K562 (cell line): ENCODE measurements at regions not wholly inside any gene's neighbourhood (a gene's known extent, or its start where the extent isn't known, plus 50 kb on each side); places are given as distances from the start of the nearest gene placed in this dataset.

Source experiments
- ATAC-seq: fragments of 200-7000 bp; cut with Tn5 transposase; 3 replicates; pipeline ENCODE4 v1.9.1; 2020; ENCODE audit warnings: moderate library complexity
- BruUV-seq: library from RNA; stranded (reverse); fragments of 400-500 nt; replicated peaks from 2 replicates; lab custom pipeline; 2021; lab: Mats Ljungman, UMichigan
- CTCF ChIA-PET: fragments of 300-600 bp; formaldehyde crosslinking; extraction: SDS; loops from one replicate; lab custom pipeline; 2021; ENCODE audit warnings: low intra/inter-chr PET ratio; lab: Yijun Ruan, JAX
- POLR2A ChIA-PET: fragments of 300-600, 350-650 bp; sonication (Branson Sonifier 250); formaldehyde crosslinking; extraction: SDS; loops from one replicate; lab custom pipeline; 2021; ENCODE audit warnings: antibody characterized with exemption, inconsistent platforms; lab: Yijun Ruan, JAX
- DNase-seq, 4 experiments: peaks; one replicate each; pipeline versions ENCODE4 v3.0.0 to v3.0.0-alpha.2; 2011 to 2018; ENCODE audit warnings: low spot score in 3 of 4, mixed read lengths in 3 of 4; ENCODE audit errors: extremely low read depth in 1 of 4
- FAIRE-seq: peaks from 2 replicates; lab custom pipeline; 2011; peaks lifted over from hg19 to GRCh38; lab: Jason Lieb, UNC
- H2AFZ ChIP-seq: 2 replicates; pipeline ENCODE4 v1.6.0; 2011; ENCODE audit warnings: low read depth, low read length, control low read depth, inconsistent platforms
- H3K27ac ChIP-seq: fragments of 200-600 bp; 3 replicates; pipeline ENCODE4 v1.8.0; 2011; ENCODE audit warnings: low read depth, mild to moderate bottlenecking, control low read depth, inconsistent platforms, low read length, moderate library complexity, mixed read lengths; ENCODE audit errors: extremely low read depth
- H3K27me3 ChIP-seq, 2 experiments: fragments of 300-600 bp in 1 of 2; 2 replicates in 1 of 2; 3 replicates in 1 of 2; pipeline versions ENCODE4 v1.6.0 to v1.8.0; 2011; ENCODE audit warnings: inconsistent platforms in 2 of 2, low read length in 2 of 2, mild to moderate bottlenecking in 1 of 2, mixed read lengths in 1 of 2, moderate library complexity in 1 of 2; ENCODE audit not compliant: control insufficient read depth in 2 of 2, insufficient read depth in 2 of 2
- H3K36me3 ChIP-seq: fragments of 300-600 bp; 3 replicates; pipeline ENCODE4 v1.8.0; 2011; ENCODE audit warnings: mild to moderate bottlenecking, low read length, inconsistent platforms; ENCODE audit not compliant: control insufficient read depth, insufficient read depth
- H3K4me1 ChIP-seq, 2 experiments: fragments of 200-600 bp in 1 of 2; replicated peaks in 1 of 2; 2 replicates in 1 of 2; 3 replicates in 1 of 2; pipeline versions ENCODE4 v1.5.1 to v1.8.0; 2011; ENCODE audit warnings: inconsistent platforms in 2 of 2, low read length in 2 of 2, mild to moderate bottlenecking in 1 of 2, mixed read lengths in 1 of 2, moderate library complexity in 1 of 2; ENCODE audit not compliant: control insufficient read depth in 2 of 2, insufficient read depth in 2 of 2
- H3K4me2 ChIP-seq: 2 replicates; pipeline ENCODE4 v1.6.1; 2011; ENCODE audit warnings: low read length, control low read depth, inconsistent platforms, mixed read lengths; ENCODE audit not compliant: insufficient read depth
- H3K4me3 ChIP-seq: fragments of 200-600 bp; sonication (generic), shearing (Covaris generic); 2 replicates; pipeline ENCODE4 v1.5.1; 2016; ENCODE audit warnings: control low read depth, inconsistent platforms
- H3K79me2 ChIP-seq: fragments of 200-600 bp; 3 replicates; pipeline ENCODE4 v1.8.0; 2011; ENCODE audit warnings: low read length, inconsistent platforms; ENCODE audit not compliant: control insufficient read depth, insufficient read depth
- H3K9ac ChIP-seq, 2 experiments: 2 replicates each; pipeline versions ENCODE4 v1.6.0 to v1.6.1; 2011; ENCODE audit warnings: low read depth in 2 of 2, low read length in 2 of 2, control low read depth in 1 of 2, inconsistent platforms in 1 of 2, mild to moderate bottlenecking in 1 of 2, mixed read lengths in 1 of 2; ENCODE audit not compliant: insufficient read depth in 1 of 2
- H3K9me1 ChIP-seq: one replicate; pipeline ENCODE4 v1.6.0; 2011; ENCODE audit warnings: inconsistent platforms, mild to moderate bottlenecking, low read length, moderate library complexity; ENCODE audit not compliant: control insufficient read depth, insufficient read depth
- H3K9me3 ChIP-seq: replicated peaks from 2 replicates; pipeline ENCODE4 v1.5.1; 2011; ENCODE audit warnings: low read depth, low read length, inconsistent platforms; ENCODE audit not compliant: control insufficient read depth, insufficient read depth
- H4K20me1 ChIP-seq: replicated peaks from 2 replicates; pipeline ENCODE4 v1.6.1; 2011; ENCODE audit warnings: low read length, inconsistent platforms, mixed read lengths; ENCODE audit not compliant: control insufficient read depth, insufficient read depth
- CBFA2T3 ChIP-seq: fragments of 450-650 bp; IDR thresholded peaks from 2 replicates; pipeline ENCODE4 v1.6.1; 2017
- DPF2 ChIP-seq: fragments of 450-650 bp; IDR thresholded peaks from 2 replicates; pipeline ENCODE4 v1.6.1; 2016
- E2F3 ChIP-seq: fragments of 250-450 bp; sonication (Bioruptor Pico); IDR thresholded peaks from 2 replicates; pipeline ENCODE4 v1.4.0; 2020; ENCODE audit warnings: mild to moderate bottlenecking
- FOXK2 ChIP-seq, 2 experiments: fragments of 450-650 bp; IDR thresholded peaks in 1 of 2; conservative IDR thresholded peaks in 1 of 2; 2 replicates each; pipeline ENCODE4 v1.6.1; 2016; ENCODE audit warnings: low read depth in 2 of 2, mild to moderate bottlenecking in 1 of 2
- GABPB2 ChIP-seq: fragments of 250-450 bp; sonication (Bioruptor Pico); conservative IDR thresholded peaks from 2 replicates; pipeline ENCODE4 v1.5.1; 2021; ENCODE audit warnings: mild to moderate bottlenecking
- JUN ChIP-seq, 2 experiments: sonication (generic) in 1 of 2; formaldehyde crosslinking in 1 of 2; IDR thresholded peaks; 2 replicates each; pipeline versions ENCODE4 v1.6.1 to v1.8.0; 2012 to 2022; ENCODE audit warnings: borderline replicate concordance in 2 of 2, mild to moderate bottlenecking in 2 of 2, improper control_type of control experiment in 1 of 2, low read depth in 1 of 2, low read length in 1 of 2, missing genetic modification reagents in 1 of 2
- KLF16 ChIP-seq: IDR thresholded peaks from 2 replicates; pipeline ENCODE4 v1.6.1; 2016; ENCODE audit warnings: antibody characterized with exemption
- MCM5 ChIP-seq: fragments of 450-650 bp; IDR thresholded peaks from 2 replicates; pipeline ENCODE4 v1.6.1; 2016; ENCODE audit warnings: low read depth
- NFIC ChIP-seq: fragments of 450-650 bp; IDR thresholded peaks from 2 replicates; pipeline ENCODE4 v1.6.1; 2017; ENCODE audit warnings: mild to moderate bottlenecking, inconsistent platforms
- NR2F6 ChIP-seq: fragments of 450-650 bp; formaldehyde crosslinking; IDR thresholded peaks from 2 replicates; pipeline ENCODE4 v1.4.0; 2020; ENCODE audit warnings: mild to moderate bottlenecking
- SMARCE1 ChIP-seq: fragments of 450-650 bp; IDR thresholded peaks from 2 replicates; pipeline ENCODE4 v1.7.1; 2016; ENCODE audit warnings: mild to moderate bottlenecking
- ZC3H11A ChIP-seq: IDR thresholded peaks from 2 replicates; pipeline ENCODE4 v1.6.1; 2012; ENCODE audit warnings: low read depth, low read length, improper control_type of control experiment
- ZNF41 ChIP-seq: fragments of 250-450 bp; sonication (Bioruptor Pico); conservative IDR thresholded peaks from 2 replicates; pipeline ENCODE4 v1.4.0; 2020; ENCODE audit warnings: mild to moderate bottlenecking
- WGBS: fragments of 100-300 bp; shearing (Covaris generic); methylation state at CpG from one replicate; pipeline ENCODE4 v1.1.6; 2016; ENCODE audit warnings: low coverage, mixed read lengths; ENCODE audit not compliant: insufficient coverage; ENCODE audit errors: missing lambda C conversion rate; 5-methylcytosine and 5-hydroxymethylcytosine counted together
- in situ Hi-C: fragments of 300-500 bp; cut with MboI; formaldehyde crosslinking; loops from 4 replicates; pipeline ENCODE4 v1.15.0; 2018; ENCODE audit warnings: inconsistent platforms, mixed read lengths
- intact Hi-C: fragments of 100-400 bp; cut with micrococcal nuclease; formaldehyde crosslinking; loops from 2 replicates; pipeline ENCODE4 v1.14.2; 2022
- TF ChIP-seq, protein P1 (sequence below): fragments of 200-800 bp; sonication (Bioruptor generic); IDR thresholded peaks from 2 replicates; pipeline ENCODE4 v1.6.1; 2016; ENCODE audit warnings: missing genetic modification characterization, missing compliant biosample characterization
- TF ChIP-seq, protein P2 (sequence below): fragments of 450-650 bp; IDR thresholded peaks from 2 replicates; pipeline ENCODE4 v1.6.1; 2018; ENCODE audit not compliant: partially characterized antibody
- TF ChIP-seq, protein P3 (sequence below): fragments of 250-450 bp; sonication (Bioruptor Pico); IDR thresholded peaks from 2 replicates; pipeline ENCODE4 v1.8.0; 2021; ENCODE audit warnings: moderate library complexity, mild to moderate bottlenecking, inconsistent platforms

DNA sequence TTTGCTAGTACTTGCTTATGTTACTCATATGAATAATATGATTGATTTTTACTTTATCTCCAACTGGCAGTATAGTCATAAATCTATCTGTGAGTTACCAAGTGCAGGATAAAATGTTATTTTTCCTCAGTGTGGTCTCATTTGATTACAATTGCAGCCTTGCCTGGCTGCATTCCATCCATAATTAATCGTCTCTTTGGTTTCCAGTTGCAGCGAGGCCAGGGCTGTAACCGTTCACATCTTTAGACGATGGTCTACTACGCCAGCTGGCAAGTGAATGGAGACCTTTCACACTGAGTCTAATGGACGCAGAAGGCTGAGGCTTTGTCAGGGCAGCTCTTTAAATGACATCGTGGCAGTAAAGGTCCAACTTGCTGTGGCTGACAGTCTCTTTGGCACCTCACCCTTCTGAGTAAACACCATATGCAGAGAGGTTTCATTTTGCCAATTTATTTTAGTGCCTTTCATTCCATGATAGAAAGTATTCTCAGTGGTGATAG is 84.0 kb downstream of the ARL4A start:
- POLR2A ChIA-PET: no interaction called here
- DNase-seq: peak in 2 of 4 experiments; percentile 15 to 60
- Histone ChIP-seq H3K4me2 (peak overlapping the region; percentile 63), H3K79me2 (no peaks in the 10 kb centered on the region), H3K27ac (peak overlapping the region; percentile 59), H3K36me3 (no peaks in the 10 kb centered on the region), H3K9me1 (no peaks in the 10 kb centered on the region), H3K9me3 (peaks cover 4% of the 10 kb centered on the region; the same call in 1 of the 2 replicates), H2AFZ (peak overlapping the region; percentile 85), H4K20me1 (no peaks in the 10 kb centered on the region), H3K4me3 (no peak overlapping the region), H3K27me3 (no peaks in the 10 kb centered on the region), H3K9ac (peak overlapping the region; percentile 27 to 59; a peak in 2 of 4 replicates), H3K4me1 (peaks cover 0 to 18% of the 10 kb centered on the region in 2 experiments; a peak in 2 of 5 replicates)
- CTCF ChIA-PET: no interaction called here
- WGBS: 9% methylated on average over 7 of the region's 7 CpGs
- ATAC-seq: peak; percentile 78
- intact Hi-C loops (no loop called here), in situ Hi-C loops (no loop called here)
- peak; percentile 61 for FAIRE-seq
- no TSS peak for BruUV-seq
- TF ChIP-seq CBFA2T3: peak; percentile 83
- TF ChIP-seq ZC3H11A: no peak
- no peak for TF ChIP-seq GABPB2 (CRISPR knock-in tag)
- TF ChIP-seq, protein P1, sequence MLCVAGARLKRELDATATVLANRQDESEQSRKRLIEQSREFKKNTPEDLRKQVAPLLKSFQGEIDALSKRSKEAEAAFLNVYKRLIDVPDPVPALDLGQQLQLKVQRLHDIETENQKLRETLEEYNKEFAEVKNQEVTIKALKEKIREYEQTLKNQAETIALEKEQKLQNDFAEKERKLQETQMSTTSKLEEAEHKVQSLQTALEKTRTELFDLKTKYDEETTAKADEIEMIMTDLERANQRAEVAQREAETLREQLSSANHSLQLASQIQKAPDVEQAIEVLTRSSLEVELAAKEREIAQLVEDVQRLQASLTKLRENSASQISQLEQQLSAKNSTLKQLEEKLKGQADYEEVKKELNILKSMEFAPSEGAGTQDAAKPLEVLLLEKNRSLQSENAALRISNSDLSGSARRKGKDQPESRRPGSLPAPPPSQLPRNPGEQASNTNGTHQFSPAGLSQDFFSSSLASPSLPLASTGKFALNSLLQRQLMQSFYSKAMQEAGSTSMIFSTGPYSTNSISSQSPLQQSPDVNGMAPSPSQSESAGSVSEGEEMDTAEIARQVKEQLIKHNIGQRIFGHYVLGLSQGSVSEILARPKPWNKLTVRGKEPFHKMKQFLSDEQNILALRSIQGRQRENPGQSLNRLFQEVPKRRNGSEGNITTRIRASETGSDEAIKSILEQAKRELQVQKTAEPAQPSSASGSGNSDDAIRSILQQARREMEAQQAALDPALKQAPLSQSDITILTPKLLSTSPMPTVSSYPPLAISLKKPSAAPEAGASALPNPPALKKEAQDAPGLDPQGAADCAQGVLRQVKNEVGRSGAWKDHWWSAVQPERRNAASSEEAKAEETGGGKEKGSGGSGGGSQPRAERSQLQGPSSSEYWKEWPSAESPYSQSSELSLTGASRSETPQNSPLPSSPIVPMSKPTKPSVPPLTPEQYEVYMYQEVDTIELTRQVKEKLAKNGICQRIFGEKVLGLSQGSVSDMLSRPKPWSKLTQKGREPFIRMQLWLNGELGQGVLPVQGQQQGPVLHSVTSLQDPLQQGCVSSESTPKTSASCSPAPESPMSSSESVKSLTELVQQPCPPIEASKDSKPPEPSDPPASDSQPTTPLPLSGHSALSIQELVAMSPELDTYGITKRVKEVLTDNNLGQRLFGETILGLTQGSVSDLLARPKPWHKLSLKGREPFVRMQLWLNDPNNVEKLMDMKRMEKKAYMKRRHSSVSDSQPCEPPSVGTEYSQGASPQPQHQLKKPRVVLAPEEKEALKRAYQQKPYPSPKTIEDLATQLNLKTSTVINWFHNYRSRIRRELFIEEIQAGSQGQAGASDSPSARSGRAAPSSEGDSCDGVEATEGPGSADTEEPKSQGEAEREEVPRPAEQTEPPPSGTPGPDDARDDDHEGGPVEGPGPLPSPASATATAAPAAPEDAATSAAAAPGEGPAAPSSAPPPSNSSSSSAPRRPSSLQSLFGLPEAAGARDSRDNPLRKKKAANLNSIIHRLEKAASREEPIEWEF (CRISPR knock-in tag): no peak
- no peak for TF ChIP-seq E2F3 (CRISPR knock-in tag)
- no peak for TF ChIP-seq JUN (IDR thresholded peaks at IDR 0.05; ENCODE audit: borderline replicate concordance, low read depth, low read length)
- TF ChIP-seq JUN (CRISPR knock-in tag; IDR thresholded peaks at IDR 0.05; ENCODE audit: borderline replicate concordance): no peak
- TF ChIP-seq ZNF41 (CRISPR knock-in tag): no peak
- TF ChIP-seq NR2F6 (CRISPR knock-in tag): no peak
- peak; percentile 62; the same call in 1 of the 2 replicates for TF ChIP-seq SMARCE1
- TF ChIP-seq FOXK2 (conservative IDR thresholded peaks at IDR 0.05 in 1 of 2, IDR thresholded peaks at IDR 0.05 in 1 of 2; ENCODE audit: low read depth in 2 of 2): no peak
- TF ChIP-seq, protein P2, sequence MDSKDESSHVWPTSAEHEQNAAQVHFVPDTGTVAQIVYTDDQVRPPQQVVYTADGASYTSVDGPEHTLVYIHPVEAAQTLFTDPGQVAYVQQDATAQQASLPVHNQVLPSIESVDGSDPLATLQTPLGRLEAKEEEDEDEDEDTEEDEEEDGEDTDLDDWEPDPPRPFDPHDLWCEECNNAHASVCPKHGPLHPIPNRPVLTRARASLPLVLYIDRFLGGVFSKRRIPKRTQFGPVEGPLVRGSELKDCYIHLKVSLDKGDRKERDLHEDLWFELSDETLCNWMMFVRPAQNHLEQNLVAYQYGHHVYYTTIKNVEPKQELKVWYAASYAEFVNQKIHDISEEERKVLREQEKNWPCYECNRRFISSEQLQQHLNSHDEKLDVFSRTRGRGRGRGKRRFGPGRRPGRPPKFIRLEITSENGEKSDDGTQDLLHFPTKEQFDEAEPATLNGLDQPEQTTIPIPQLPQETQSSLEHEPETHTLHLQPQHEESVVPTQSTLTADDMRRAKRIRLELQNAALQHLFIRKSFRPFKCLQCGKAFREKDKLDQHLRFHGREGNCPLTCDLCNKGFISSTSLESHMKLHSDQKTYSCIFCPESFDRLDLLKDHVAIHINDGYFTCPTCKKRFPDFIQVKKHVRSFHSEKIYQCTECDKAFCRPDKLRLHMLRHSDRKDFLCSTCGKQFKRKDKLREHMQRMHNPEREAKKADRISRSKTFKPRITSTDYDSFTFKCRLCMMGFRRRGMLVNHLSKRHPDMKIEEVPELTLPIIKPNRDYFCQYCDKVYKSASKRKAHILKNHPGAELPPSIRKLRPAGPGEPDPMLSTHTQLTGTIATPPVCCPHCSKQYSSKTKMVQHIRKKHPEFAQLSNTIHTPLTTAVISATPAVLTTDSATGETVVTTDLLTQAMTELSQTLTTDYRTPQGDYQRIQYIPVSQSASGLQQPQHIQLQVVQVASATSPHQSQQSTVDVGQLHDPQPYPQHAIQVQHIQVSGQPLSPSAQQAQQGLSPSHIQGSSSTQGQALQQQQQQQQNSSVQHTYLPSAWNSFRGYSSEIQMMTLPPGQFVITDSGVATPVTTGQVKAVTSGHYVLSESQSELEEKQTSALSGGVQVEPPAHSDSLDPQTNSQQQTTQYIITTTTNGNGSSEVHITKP: no peak
- no peak for TF ChIP-seq MCM5
- peak; percentile 55 for TF ChIP-seq NFIC
- TF ChIP-seq, protein P3, sequence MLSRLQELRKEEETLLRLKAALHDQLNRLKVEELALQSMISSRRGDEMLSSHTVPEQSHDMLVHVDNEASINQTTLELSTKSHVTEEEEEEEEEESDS (CRISPR knock-in tag): no peak
- TF ChIP-seq DPF2: peak; percentile 64
- TF ChIP-seq KLF16: peak; percentile 25; the same call in 1 of the 2 replicates
